Stimulated activated CD4-positive, alpha-beta T cell treated with anti-CD3 and anti-CD28 coated beads, Interleukin-15, amount 100 ng/mL, for 24 hours (primary cell): ENCODE measurements at regions not wholly inside any gene's neighbourhood (a gene's known extent, or its start where the extent isn't known, plus 50 kb on each side); places are given as distances from the start of the nearest gene placed in this dataset.
"Not testable (repeated sequence)": the region's sequence is repeated elsewhere in the genome, so short reads cannot be mapped to it uniquely, and the experiment has no call there.

Source experiments
- DNase-seq: peaks from one replicate; pipeline ENCODE4 v3.0.0-alpha.2; 2020

GRCh38 chr10:125449571-125449970 is 233.4 kb downstream of the TEX36 start:
- no peak for DNase-seq

- DNase-seq: peak; percentile 5
These were observed 234.4 kb downstream of the TEX36 start for GRCh38 chr10:125448596-125448995.

- DNase-seq: no peak
These were observed 238.2 kb downstream of the TEX36 start for GRCh38 chr10:125444790-125445189.

GRCh38 chr10:125442856-125443540 is 240.0 kb downstream of the TEX36 start:
- DNase-seq: no peak

- DNase-seq: no peak
These were observed 241.8 kb downstream of the TEX36 start for GRCh38 chr10:125441151-125441550.

GRCh38 chr10:125431149-125431548 is 251.8 kb downstream of the TEX36 start:
- DNase-seq: no peak

GRCh38 chr10:125428054-125428453 is 254.9 kb downstream of the TEX36 start:
- DNase-seq: no peak

- no peak for DNase-seq
These were observed 258.6 kb downstream of the TEX36 start for GRCh38 chr10:125424191-125424847.

GRCh38 chr10:125423569-125423968 is 259.4 kb downstream of the TEX36 start:
- no peak for DNase-seq

- DNase-seq: no peak
These were observed 259.5 kb upstream of the CTBP2 start for GRCh38 chr10:125419831-125420230.

GRCh38 chr10:125419146-125419545 is 258.8 kb upstream of the CTBP2 start:
- DNase-seq: no peak

- DNase-seq: no peak
These were observed 257.2 kb upstream of the CTBP2 start for GRCh38 chr10:125417605-125418004.

GRCh38 chr10:125415964-125416363 is 255.6 kb upstream of the CTBP2 start:
- no peak for DNase-seq

GRCh38 chr10:125415006-125415633 is 254.8 kb upstream of the CTBP2 start:
- DNase-seq: no peak

- no peak for DNase-seq
These were observed 251.4 kb upstream of the CTBP2 start for GRCh38 chr10:125411724-125412123.

GRCh38 chr10:125409756-125410155 is 249.4 kb upstream of the CTBP2 start:
- DNase-seq: no peak

- DNase-seq: no peak
These were observed 247.2 kb upstream of the CTBP2 start for GRCh38 chr10:125407557-125407956.

- no peak for DNase-seq
These were observed 246.7 kb upstream of the CTBP2 start for GRCh38 chr10:125407000-125407502.

- DNase-seq: not testable (repeated sequence)
These were observed 244.5 kb upstream of the CTBP2 start for GRCh38 chr10:125404902-125405301.

- no peak for DNase-seq
These were observed 241.1 kb upstream of the CTBP2 start for GRCh38 chr10:125401462-125401861.

- DNase-seq: no peak
These were observed 238.9 kb upstream of the CTBP2 start for GRCh38 chr10:125399289-125399688.

- no peak for DNase-seq
These were observed 237.9 kb upstream of the CTBP2 start for GRCh38 chr10:125398270-125398669.

GRCh38 chr10:125397608-125398007 is 237.2 kb upstream of the CTBP2 start:
- DNase-seq: no peak

GRCh38 chr10:125396676-125397075 is 236.3 kb upstream of the CTBP2 start:
- no peak for DNase-seq
